ENCODE measurements at regions not wholly inside any gene's neighbourhood (a gene's known extent, or its start where the extent isn't known, plus 50 kb on each side); places are given as distances from the start of the nearest gene placed in this dataset.

DNA sequence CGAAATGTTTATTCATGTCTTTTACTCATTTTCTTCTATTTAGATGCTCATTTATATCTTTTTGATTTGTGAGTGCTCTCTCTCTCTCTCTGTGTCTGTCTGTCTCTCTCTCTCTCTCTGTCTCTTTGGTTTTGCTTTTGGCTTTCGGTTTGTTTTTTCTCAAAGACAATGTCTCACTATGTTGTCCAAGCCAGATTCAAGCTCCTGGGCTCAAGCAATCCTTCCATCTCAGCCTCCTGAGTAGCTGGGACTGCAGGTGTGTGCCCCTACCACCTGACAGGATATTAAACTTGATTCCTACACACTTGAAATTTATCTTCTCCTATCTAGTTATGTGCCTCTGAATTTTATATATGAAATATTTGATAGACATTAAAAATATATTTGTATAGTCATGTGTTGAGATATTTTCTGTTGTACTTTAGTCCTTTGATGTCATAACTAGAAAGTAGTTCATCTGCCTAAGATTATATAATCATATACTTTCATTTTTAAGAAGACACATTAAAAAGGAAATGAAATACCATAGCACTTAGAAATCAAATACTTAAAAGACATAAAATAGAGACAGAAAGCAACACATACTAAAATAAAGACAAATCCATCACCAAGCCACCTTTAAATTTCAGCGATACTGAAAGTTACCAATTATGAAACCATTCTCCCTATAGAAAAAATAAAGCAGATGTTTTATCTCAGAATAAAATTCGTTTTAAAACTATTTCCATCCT is 68.1 kb upstream of the SFMBT2 start:
- no peak for DNase-seq (ENCODE audit: low read depth in 2 of 2)

DNA sequence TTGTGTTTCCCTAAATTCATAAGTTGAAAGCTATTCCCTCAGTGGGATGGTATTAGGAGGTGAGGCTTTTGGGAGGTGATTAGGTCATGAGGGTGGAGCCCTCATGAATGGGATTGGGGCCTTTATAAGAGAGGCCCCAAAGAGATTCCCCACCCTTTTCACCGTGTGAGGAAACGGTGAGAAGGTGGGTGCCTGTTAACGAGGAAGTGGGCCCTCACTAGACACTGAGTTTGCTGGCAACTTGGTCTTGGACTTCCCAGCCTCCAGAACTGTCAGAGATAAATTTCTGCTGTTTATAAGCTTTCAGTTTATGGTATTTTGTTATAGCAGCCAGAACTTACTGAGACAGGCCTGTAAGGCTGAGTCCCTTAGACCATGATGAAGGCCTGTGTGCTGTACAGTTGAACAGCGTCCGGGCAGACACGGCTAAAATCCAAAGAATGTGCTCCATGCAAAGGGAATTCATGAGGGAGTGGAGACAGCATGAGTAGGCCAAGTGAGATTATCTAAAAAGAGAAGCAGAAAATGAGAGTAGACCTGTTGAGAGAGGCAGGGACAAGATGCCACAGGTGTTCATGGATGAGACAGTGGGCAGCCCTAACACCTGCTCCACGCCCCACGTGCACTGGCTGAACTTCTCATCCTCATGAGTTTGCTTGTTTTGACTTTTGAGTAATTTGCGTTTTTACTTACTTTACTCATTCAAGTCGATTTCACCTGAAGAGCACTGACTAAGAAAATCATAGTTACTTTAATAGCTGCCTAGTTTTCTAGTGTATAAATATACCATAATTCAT is 66.9 kb upstream of the SFMBT2 start:
- DNase-seq (ENCODE audit: low read depth in 2 of 2), result no peak

- no peak for DNase-seq (ENCODE audit: low read depth in 2 of 2)
Observed at GRCh38 chr10:7475939-7476338, 65.1 kb upstream of the SFMBT2 start.

DNA sequence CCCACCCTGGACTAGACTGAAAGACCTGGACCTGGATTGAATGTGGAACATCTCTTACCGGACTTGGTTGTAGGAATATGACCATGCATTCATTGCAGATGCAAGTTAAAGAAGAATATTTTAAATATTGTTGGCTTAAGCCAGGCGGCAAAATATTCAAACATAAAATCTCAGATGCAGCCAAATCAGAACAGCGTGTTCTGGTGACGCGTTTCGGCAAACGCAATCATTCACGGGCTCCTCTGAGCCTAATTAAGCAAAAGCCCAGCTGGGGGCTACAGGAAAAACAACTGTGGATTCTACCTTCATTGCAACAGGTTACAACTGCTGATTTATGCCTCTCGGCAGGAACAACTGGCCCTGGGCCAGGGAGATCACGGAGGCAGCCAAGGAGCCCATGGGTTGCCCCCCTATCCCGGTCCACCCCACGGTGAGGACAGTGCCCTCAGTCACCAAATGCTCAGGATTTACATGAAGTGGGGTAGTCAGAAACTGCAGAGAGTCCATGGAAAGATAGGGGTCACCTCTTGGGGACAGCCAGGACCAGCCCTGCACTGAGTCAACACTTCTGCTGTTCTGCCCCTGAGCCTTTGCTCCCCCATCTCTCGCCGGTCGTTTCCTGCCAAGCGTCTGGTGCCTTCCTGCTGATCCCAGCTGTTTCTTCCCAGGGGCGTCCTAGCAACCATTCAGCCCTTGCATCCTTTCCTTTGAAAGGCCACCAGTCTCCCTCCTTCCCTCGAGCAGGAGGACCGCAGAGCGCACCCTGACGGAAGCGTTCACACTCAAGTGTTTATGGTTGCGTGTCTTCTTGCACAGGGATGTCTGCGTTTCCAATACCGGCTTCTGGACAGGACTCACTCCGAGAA is 64.4 kb upstream of the SFMBT2 start:
- no peak for DNase-seq (ENCODE audit: low read depth in 2 of 2)

DNA sequence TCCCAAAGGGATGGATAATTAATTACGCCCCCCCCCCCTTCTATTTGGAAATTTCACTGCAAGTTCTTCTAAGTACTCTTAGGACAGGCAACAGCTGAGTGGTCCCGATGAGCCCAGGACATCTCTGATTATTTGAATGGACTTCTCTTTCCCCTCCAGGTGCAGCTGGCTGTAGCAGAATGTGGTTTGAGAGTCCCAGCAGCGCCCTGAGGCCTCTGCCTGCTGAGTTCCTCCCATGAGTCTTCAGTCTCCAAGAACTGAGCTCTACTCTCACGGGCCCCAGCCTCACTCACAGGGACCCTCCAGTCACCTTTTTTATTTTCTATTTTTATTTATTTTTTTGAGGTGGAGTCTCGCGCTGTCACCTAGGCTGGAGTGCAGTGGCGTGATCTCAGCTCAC is 63.6 kb upstream of the SFMBT2 start:
- DNase-seq (ENCODE audit: low read depth in 2 of 2), result no peak

DNA sequence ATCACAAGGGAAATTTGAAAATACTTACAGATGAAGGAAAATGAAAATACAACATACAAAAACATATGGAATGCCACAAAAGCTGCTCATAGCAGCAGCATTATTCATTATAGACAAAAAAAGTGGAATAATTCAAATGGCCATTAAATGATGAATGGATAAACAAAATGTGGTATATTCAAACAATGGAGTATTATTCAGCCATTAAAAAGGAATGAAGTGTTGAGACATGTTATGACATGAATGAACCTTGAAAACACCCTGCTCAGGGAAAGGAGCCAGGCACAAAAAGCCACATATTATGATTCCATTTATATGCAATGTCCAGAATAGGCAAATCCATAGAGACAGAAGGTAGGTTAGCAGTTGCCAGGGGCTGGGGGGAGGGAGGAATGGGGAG is 62.6 kb upstream of the SFMBT2 start:
- no peak for DNase-seq (ENCODE audit: low read depth in 2 of 2)

DNA sequence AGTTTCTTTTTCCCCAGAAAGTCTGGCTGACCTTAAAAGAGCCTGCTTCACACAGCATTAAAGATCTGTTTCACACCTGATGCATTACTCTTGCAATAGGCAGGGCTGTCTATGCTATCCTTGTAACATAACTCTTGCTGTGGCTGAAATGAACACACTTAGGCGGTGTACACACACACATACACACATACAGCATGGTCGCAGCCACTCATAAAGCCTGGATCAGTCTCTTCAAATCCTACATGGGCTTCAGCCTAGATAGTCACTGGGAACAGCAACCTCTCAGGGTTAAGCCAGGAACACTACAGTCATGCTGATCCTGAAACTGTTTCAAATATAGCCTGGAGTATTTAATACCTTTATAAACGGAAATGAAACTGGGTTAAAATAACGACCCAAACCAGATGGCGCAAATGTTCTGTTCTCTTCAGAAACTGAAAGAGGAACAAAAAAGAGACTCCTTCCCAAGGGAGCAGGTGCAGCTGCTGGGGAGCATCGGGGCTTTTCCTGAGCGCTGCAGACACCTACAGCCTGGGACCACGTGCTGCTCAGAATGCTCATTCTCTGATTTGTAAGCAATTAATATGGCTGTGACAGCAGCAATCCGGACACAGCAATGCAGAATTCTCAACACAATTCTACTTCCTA is 61.0 kb upstream of the SFMBT2 start:
- DNase-seq (ENCODE audit: low read depth in 2 of 2), result no peak

DNA sequence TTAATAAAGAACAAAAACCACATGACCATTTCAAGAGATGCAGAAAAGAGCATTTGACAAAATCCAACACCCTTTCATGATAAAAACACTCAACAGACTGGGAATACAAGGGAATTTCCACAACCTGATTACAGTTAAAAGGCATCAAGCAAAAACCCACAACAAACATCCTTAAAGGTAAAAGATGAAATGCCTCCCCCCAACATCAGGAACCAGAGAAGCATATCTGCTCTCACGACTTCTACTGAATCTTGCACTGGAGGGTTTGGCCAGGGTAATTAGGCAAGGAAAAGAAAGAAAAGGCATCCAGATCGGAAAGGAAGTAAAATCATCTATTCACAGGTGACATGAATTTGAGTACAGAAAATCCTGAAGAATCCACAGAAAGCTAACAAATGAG is 59.5 kb upstream of the SFMBT2 start:
- no peak for DNase-seq (ENCODE audit: low read depth in 2 of 2)

- DNase-seq (ENCODE audit: low read depth in 2 of 2), result no peak
Observed at GRCh38 chr10:7467031-7467667, 56.3 kb upstream of the SFMBT2 start.

DNA sequence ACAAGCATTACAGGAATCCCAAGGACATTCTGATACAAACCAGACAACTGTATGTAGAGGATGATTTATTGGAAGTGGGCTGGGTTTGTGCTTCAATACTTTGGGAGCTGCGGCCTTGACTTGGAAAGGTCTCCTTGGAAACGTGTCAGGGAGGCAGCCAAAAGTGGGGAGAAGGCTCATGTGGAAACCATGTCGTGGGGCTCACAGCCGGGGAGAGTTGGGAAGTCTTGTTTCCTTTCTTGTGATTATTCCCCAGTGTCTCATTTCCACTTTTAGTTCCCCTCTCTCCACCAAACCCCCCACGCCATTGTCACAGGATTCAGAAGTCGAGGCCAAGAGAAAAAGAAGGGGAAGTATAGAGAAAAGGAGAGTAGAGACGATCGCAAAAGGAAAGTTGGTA is 53.9 kb upstream of the SFMBT2 start:
- DNase-seq (ENCODE audit: low read depth in 2 of 2), result no peak
